A549 (cell line): ENCODE measurements at regions not wholly inside any gene's neighbourhood (a gene's known extent, or its start where the extent isn't known, plus 50 kb on each side); places are given as distances from the start of the nearest gene placed in this dataset.
A peak's percentile ranks its signal among the peaks of the same experiment; 100 is the strongest.

Experiments
- ATAC-seq, 2 experiments: fragments of 200-7000 bp in 1 of 2; fragments of >200 bp in 1 of 2; cut with Nextera tagmentation in 1 of 2; cut with Tn5 transposase in 1 of 2; 3 replicates each; pipeline versions ENCODE4 v1.8.0 to v1.9.1; 2018 to 2020; ENCODE audit warnings: mild to moderate bottlenecking in 1 of 2, moderate library complexity in 1 of 2
- CTCF ChIA-PET: fragments of 300-600 bp; sonication (Branson Sonifier 250); formaldehyde crosslinking; extraction: SDS; loops from one replicate; lab custom pipeline; 2021; ENCODE audit warnings: antibody characterized with exemption, inconsistent platforms; lab: Yijun Ruan, JAX
- POLR2A ChIA-PET: fragments of 350-600 bp; formaldehyde crosslinking; extraction: SDS; loops from one replicate; lab custom pipeline; 2021; ENCODE audit warnings: antibody characterized with exemption, inconsistent platforms; lab: Yijun Ruan, JAX
- DNase-seq, 2 experiments: peaks; one replicate each; pipeline versions ENCODE4 v3.0.0 to v3.0.0-alpha.2; 2011 to 2016; ENCODE audit warnings: low read depth in 1 of 2, low spot score in 1 of 2
- FAIRE-seq: peaks from 2 replicates; lab custom pipeline; 2011; peaks lifted over from hg19 to GRCh38; lab: Jason Lieb, UNC
- H3K27ac ChIP-seq, 2 experiments: fragments of >200 bp; sonication (Bioruptor Twin); formaldehyde crosslinking; 3 replicates each; pipeline ENCODE4 v1.5.1; 2016 to 2017
- H3K4me1 ChIP-seq: fragments of >200 bp; sonication (Bioruptor Twin); formaldehyde crosslinking; 3 replicates; pipeline ENCODE4 v1.6.1; 2016
- H3K4me2 ChIP-seq: fragments of >200 bp; sonication (Bioruptor Twin); formaldehyde crosslinking; 3 replicates; pipeline ENCODE4 v1.6.1; 2016
- H3K4me3 ChIP-seq: fragments of >200 bp; sonication (Bioruptor Twin); formaldehyde crosslinking; 3 replicates; pipeline ENCODE4 v1.5.1; 2016
- H3K9me3 ChIP-seq: fragments of >200 bp; sonication (Bioruptor Twin); formaldehyde crosslinking; 3 replicates; pipeline ENCODE4 v1.6.1; 2016
- EHMT2 ChIP-seq: fragments of 200-600 bp; sonication (generic); IDR thresholded peaks from 2 replicates; pipeline ENCODE4 v1.6.1; 2016; ENCODE audit warnings: antibody characterized with exemption, low read depth, mild to moderate bottlenecking, moderate library complexity
- ELK1 ChIP-seq: fragments of 150-350 bp; IDR thresholded peaks from 2 replicates; pipeline ENCODE4 v1.6.1; 2014; ENCODE audit warnings: low read depth, mild to moderate bottlenecking, low read length
- EP300 ChIP-seq, 2 experiments: fragments of >200 bp; sonication (Bioruptor Twin); formaldehyde crosslinking; IDR thresholded peaks; 2 replicates in 1 of 2; 3 replicates in 1 of 2; pipeline ENCODE4 v1.6.1; 2016 to 2017
- FOSL2 ChIP-seq, 2 experiments: fragments of 450-650 bp in 1 of 2; fragments of >200 bp in 1 of 2; sonication (Bioruptor Twin) in 1 of 2; formaldehyde crosslinking; IDR thresholded peaks; 2 replicates each; pipeline versions ENCODE4 v1.5.0 to v1.6.1; 2016 to 2020; ENCODE audit warnings: mild to moderate bottlenecking in 1 of 2, moderate library complexity in 1 of 2
- HOXB13 ChIP-seq: fragments of 250-450 bp; sonication (Bioruptor Pico); IDR thresholded peaks from 2 replicates; pipeline ENCODE4 v1.5.0; 2020; ENCODE audit warnings: low read depth, mild to moderate bottlenecking, moderate library complexity
- HOXB5 ChIP-seq: fragments of 250-450 bp; sonication (Bioruptor Pico); IDR thresholded peaks from 2 replicates; pipeline ENCODE4 v1.5.0; 2020; ENCODE audit warnings: mild to moderate bottlenecking, moderate library complexity
- JUN ChIP-seq, 2 experiments: fragments of >200 bp; sonication (Bioruptor Twin); formaldehyde crosslinking; IDR thresholded peaks; 2 replicates in 1 of 2; 3 replicates in 1 of 2; pipeline ENCODE4 v1.6.1; 2016 to 2017
- KDM1A ChIP-seq: fragments of 200-600 bp; sonication (generic); IDR thresholded peaks from 2 replicates; pipeline ENCODE4 v1.6.1; 2016; ENCODE audit warnings: low read depth, mild to moderate bottlenecking
- KDM5A ChIP-seq: fragments of 200-600 bp; sonication (generic); IDR thresholded peaks from 2 replicates; pipeline ENCODE4 v1.6.1; 2016; ENCODE audit warnings: antibody characterized with exemption, mild to moderate bottlenecking
- MAFK ChIP-seq: fragments of 450-650 bp; IDR thresholded peaks from 2 replicates; pipeline ENCODE4 v1.6.1; 2014; ENCODE audit not compliant: partially characterized antibody
- MAZ ChIP-seq: fragments of 150-350 bp; IDR thresholded peaks from 2 replicates; pipeline ENCODE4 v1.6.1; 2014; ENCODE audit warnings: antibody characterized with exemption, low read depth, low read length, borderline replicate concordance
- MYC ChIP-seq: IDR thresholded peaks from 2 replicates; pipeline ENCODE4 v1.6.1; 2012; ENCODE audit warnings: mild to moderate bottlenecking, inconsistent platforms, low read length, improper control_type of control experiment, borderline replicate concordance
- PBX3 ChIP-seq: IDR thresholded peaks from 2 replicates; pipeline ENCODE4 v1.6.1; 2012
- POLR2A ChIP-seq: IDR thresholded peaks from 2 replicates; pipeline ENCODE4 v1.6.1; 2012; ENCODE audit warnings: mild to moderate bottlenecking, low read length
- RAD21 ChIP-seq, 2 experiments: fragments of >200 bp in 1 of 2; sonication (Bioruptor Twin) in 1 of 2; formaldehyde crosslinking in 1 of 2; IDR thresholded peaks in 1 of 2; conservative IDR thresholded peaks in 1 of 2; 2 replicates in 1 of 2; 3 replicates in 1 of 2; pipeline ENCODE4 v1.6.1; 2012 to 2018; ENCODE audit warnings: inconsistent platforms in 1 of 2
- RARB ChIP-seq: fragments of 250-450 bp; sonication (Bioruptor Pico); IDR thresholded peaks from 2 replicates; pipeline ENCODE4 v1.8.0; 2021; ENCODE audit warnings: mild to moderate bottlenecking, moderate library complexity
- REST ChIP-seq: fragments of 200-600 bp; sonication (generic); IDR thresholded peaks from 2 replicates; pipeline ENCODE4 v1.6.1; 2016; ENCODE audit warnings: antibody characterized with exemption, mild to moderate bottlenecking, moderate library complexity
- RFX5 ChIP-seq: fragments of 450-650 bp; IDR thresholded peaks from 2 replicates; pipeline ENCODE4 v1.7.1; 2014; ENCODE audit warnings: antibody characterized with exemption, mild to moderate bottlenecking, moderate library complexity
- TFCP2L1 ChIP-seq: fragments of 250-450 bp; sonication (Bioruptor Pico); IDR thresholded peaks from 2 replicates; pipeline ENCODE4 v1.5.0; 2021; ENCODE audit warnings: mild to moderate bottlenecking
- ZNF302 ChIP-seq: fragments of 250-450 bp; sonication (Bioruptor Pico); IDR thresholded peaks from 2 replicates; pipeline ENCODE4 v1.9.0; 2021; ENCODE audit warnings: inconsistent platforms, mild to moderate bottlenecking, moderate library complexity
- WGBS: methylation state at CpG from one replicate; pipeline ENCODE4 v1.1.6; 2017; ENCODE audit errors: missing lambda C conversion rate; 5-methylcytosine and 5-hydroxymethylcytosine counted together
- TF ChIP-seq, protein P1 (sequence below): fragments of 250-450 bp; sonication (Bioruptor Pico); IDR thresholded peaks from 2 replicates; pipeline ENCODE4 v1.5.0; 2021; ENCODE audit warnings: mild to moderate bottlenecking, moderate library complexity, borderline replicate concordance

DNA sequence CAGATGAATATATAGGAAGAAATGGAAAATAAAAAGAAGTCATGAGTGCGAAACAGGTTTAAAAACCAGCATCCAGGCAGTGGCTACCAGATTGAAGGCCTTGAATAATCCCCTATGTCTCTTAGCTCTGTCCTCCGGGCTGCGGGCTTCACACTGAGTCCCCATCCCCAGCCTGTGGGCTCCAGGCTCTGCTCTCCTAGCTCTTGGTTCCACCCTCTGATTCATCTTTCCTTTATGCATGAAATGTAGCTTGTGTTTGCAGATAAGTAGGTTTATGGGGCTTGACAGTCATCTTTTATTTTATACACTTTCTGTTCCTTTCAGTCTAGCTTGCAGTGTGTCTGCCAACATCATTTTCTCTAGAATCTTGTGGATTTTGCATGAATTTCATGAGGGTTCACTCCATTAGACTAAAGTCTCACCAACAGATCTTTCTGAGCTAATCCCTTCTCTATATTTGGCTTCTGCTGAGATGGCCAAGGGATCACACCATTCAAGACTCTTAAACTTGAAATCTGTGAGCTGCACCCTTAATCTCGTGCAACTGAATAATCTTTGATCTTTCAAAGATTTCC, 174.5 kb downstream of the PLPPR4 start:
- TF ChIP-seq POLR2A (no peak), FOSL2 (IDR thresholded peaks at IDR 0.05) (0 out of 2 replicates have a peak, but pooled peaks have one; percentile 7), FOSL2 (CRISPR knock-in tag; IDR thresholded peaks at IDR 0.05) (no peak)
- ChIA-PET POLR2A (no interaction called here), CTCF (no interaction called here)
- whole genome bisulfite sequencing, result 50% methylated on average over 4 of the region's 4 CpGs
- DNase-seq, result peak in 1 of 2 experiments; percentile 12
- ATAC-seq, result peak in 1 of 2 experiments; percentile 45; a peak in 2 of 6 replicates
- Histone ChIP-seq H3K27ac (no peak overlapping the region), H3K4me2 (peak overlapping the region; percentile 14; the same call in 1 of the 3 replicates), H3K4me1 (0 out of 3 replicates have a peak, but pooled peaks cover 3% of the 10 kb centered on the region), H3K4me3 (no peak overlapping the region), H3K9me3 (no peaks in the 10 kb centered on the region)
- no peak for FAIRE-seq

DNA sequence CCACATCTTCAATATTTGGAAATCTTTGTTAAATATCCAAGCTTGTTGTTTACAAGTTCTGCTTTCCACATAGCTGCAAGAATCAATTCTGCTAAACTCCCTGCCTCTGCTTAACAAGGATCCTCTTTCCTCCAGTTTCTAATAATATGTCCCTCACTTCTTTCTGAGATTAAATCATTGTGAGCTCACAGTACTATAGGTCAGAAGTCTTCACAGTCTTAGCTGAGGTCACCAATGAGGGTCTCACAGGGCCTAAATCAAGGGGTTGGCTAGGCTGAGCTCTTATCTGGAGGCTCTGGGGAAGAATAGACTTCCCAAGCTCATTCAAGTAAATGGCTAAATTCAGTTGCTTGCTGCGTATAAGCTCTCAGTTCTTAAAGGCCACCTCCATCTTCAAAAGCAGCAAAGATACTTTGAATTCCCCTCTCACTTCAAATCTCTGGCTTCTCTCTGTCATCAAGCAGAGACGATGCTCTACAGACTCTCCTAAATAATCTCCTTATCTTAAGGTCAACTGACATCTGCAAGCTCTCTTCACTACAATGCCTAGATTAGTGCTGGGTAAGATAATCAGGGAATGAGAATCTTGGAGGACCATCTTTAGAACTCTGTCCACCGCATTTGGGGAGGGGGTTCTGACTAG, 175.3 kb downstream of the PLPPR4 start:
- no peak overlapping the region for H3K4me2 ChIP-seq
- no peak for DNase-seq
- no peak overlapping the region for H3K4me3 ChIP-seq
- ATAC-seq, result no peak
- no peaks in the 10 kb centered on the region for H3K9me3 ChIP-seq
- CTCF ChIA-PET, result no interaction called here
- 62% methylated on average over 3 of the region's 3 CpGs for WGBS
- H3K27ac ChIP-seq, result no peak overlapping the region
- 0 out of 3 replicates have a peak, but pooled peaks cover 3% of the 10 kb centered on the region for H3K4me1 ChIP-seq
- POLR2A ChIA-PET, result no interaction called here
- TF ChIP-seq RARB (CRISPR knock-in tag), result no peak
- TF ChIP-seq EHMT2, result no peak
- no peak for TF ChIP-seq ELK1
- no peak for TF ChIP-seq TFCP2L1 (CRISPR knock-in tag)
- no peak for TF ChIP-seq MAZ
- TF ChIP-seq RFX5, result no peak
- TF ChIP-seq HOXB5 (CRISPR knock-in tag), result no peak
- no peak for TF ChIP-seq ZNF302
- no peak for TF ChIP-seq PBX3
- no peak for TF ChIP-seq MAFK
- TF ChIP-seq MYC, result no peak
- no peak for TF ChIP-seq EP300 (IDR thresholded peaks at IDR 0.05)
- no peak for TF ChIP-seq KDM5A
- TF ChIP-seq KDM1A, result no peak
- no peak for TF ChIP-seq REST
- TF ChIP-seq HOXB13 (CRISPR knock-in tag), result no peak
- TF ChIP-seq POLR2A, result no peak
- no peak for TF ChIP-seq RAD21 (conservative IDR thresholded peaks at IDR 0.05 in 1 of 2, IDR thresholded peaks at IDR 0.05 in 1 of 2)
- TF ChIP-seq JUN (IDR thresholded peaks at IDR 0.05), result no peak
- TF ChIP-seq, protein P1, sequence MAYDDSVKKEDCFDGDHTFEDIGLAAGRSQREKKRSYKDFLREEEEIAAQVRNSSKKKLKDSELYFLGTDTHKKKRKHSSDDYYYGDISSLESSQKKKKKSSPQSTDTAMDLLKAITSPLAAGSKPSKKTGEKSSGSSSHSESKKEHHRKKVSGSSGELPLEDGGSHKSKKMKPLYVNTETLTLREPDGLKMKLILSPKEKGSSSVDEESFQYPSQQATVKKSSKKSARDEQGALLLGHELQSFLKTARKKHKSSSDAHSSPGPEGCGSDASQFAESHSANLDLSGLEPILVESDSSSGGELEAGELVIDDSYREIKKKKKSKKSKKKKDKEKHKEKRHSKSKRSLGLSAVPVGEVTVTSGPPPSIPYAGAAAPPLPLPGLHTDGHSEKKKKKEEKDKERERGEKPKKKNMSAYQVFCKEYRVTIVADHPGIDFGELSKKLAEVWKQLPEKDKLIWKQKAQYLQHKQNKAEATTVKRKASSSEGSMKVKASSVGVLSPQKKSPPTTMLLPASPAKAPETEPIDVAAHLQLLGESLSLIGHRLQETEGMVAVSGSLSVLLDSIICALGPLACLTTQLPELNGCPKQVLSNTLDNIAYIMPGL (CRISPR knock-in tag), result no peak
- FAIRE-seq, result no peak
